ENCODE measurements at regions not wholly inside any gene's neighbourhood (a gene's known extent, or its start where the extent isn't known, plus 50 kb on each side); places are given as distances from the start of the nearest gene placed in this dataset.

- TF ChIP-seq ATF3 (IDR thresholded peaks at IDR 0.05) = no peak
- no peak for TF ChIP-seq YY1 (IDR thresholded peaks at IDR 0.05; ENCODE audit: extremely low read depth, insufficient replicate concordance, low read depth, low read length)
- TF ChIP-seq POLR2AphosphoS5 (IDR thresholded peaks at IDR 0.05; ENCODE audit: low read depth, low read length) = no peak
- TF ChIP-seq REST (IDR thresholded peaks at IDR 0.05; ENCODE audit: low read depth) = no peak
- no peak for TF ChIP-seq CTCF (IDR thresholded peaks at IDR 0.05 in 2 of 3, conservative IDR thresholded peaks at IDR 0.05 in 1 of 3; ENCODE audit: borderline replicate concordance in 1 of 3, insufficient read depth in 1 of 3, low read depth in 2 of 3, low read length in 2 of 3)
- TF ChIP-seq JUND (IDR thresholded peaks at IDR 0.05) = no peak
- no peak for TF ChIP-seq SP1 (IDR thresholded peaks at IDR 0.05; ENCODE audit: low read depth)
- no peak for TF ChIP-seq EZH2 (IDR thresholded peaks at IDR 0.05)
- TF ChIP-seq RAD21 (IDR thresholded peaks at IDR 0.05; ENCODE audit: low read depth) = no peak
- no peak for TF ChIP-seq CEBPB (IDR thresholded peaks at IDR 0.05; ENCODE audit: low read depth)
These were observed 148.8 kb upstream of the ZNF236 start for GRCh38 chr18:76673281-76674185.

Measured in HCT116 (cell line).